HUES64 (cell line): ENCODE measurements at regions not wholly inside any gene's neighbourhood (a gene's known extent, or its start where the extent isn't known, plus 50 kb on each side); places are given as distances from the start of the nearest gene placed in this dataset.

Experiments
- H3K27ac ChIP-seq: 2 replicates; pipeline ENCODE4 v1.7.0; 2013; ENCODE audit warnings: low read depth, low read length, inconsistent platforms
- H3K27me3 ChIP-seq: 2 replicates; pipeline ENCODE4 v1.6.1; 2013; ENCODE audit warnings: mild to moderate bottlenecking, low read length; ENCODE audit not compliant: insufficient read depth
- H3K36me3 ChIP-seq: 2 replicates; pipeline ENCODE4 v1.6.1; 2013; ENCODE audit warnings: mild to moderate bottlenecking, low read length; ENCODE audit not compliant: insufficient read depth
- H3K4me1 ChIP-seq: 2 replicates; pipeline ENCODE4 v1.6.1; 2013; ENCODE audit warnings: mild to moderate bottlenecking, low read length, moderate library complexity; ENCODE audit not compliant: insufficient read depth
- H3K4me3 ChIP-seq: 2 replicates; pipeline ENCODE4 v1.5.1; 2013; ENCODE audit warnings: mild to moderate bottlenecking, low read length, moderate library complexity
- H3K9ac ChIP-seq: 2 replicates; pipeline ENCODE4 v1.6.1; 2013; ENCODE audit warnings: mild to moderate bottlenecking, low read depth, low read length
- H3K9me3 ChIP-seq: 2 replicates; pipeline ENCODE4 v1.6.1; 2013; ENCODE audit warnings: low read depth, low read length; ENCODE audit not compliant: insufficient read depth
- WGBS: fragments of 150-250, 120-280 bp; methylation state at CpG from one replicate; pipeline ENCODE4 v1.1.7; 2013; ENCODE audit warnings: missing lambda C conversion rate; 5-methylcytosine and 5-hydroxymethylcytosine counted together

DNA sequence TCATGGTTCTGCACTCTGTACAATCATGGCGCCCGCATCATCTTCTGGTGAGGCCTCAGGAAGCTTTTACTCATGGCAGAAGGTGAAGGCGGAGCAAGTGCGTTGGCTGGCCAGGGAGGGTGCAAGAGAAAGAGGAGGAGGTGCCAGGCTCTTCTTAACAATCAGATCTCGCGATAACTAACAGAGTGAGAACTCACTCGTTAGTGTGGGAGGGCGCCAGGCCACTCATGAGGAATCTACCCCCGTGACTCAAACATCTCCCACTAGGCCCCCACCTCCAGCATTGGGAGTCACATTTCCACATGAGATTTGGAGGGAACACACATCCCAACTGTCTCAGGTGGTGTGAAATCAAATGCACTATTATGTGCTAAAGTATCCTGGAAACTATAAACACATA, 220.2 kb upstream of the CSF3R start:
- Histone ChIP-seq H3K9me3 (no peaks in the 10 kb centered on the region), H3K36me3 (no peaks in the 10 kb centered on the region), H3K4me1 (peaks cover 5% of the 10 kb centered on the region; the same call in 1 of the 2 replicates), H3K27me3 (no peaks in the 10 kb centered on the region), H3K27ac (no peak overlapping the region), H3K9ac (no peak overlapping the region), H3K4me3 (no peak overlapping the region)
- WGBS: 93% methylated on average over 9 of the region's 9 CpGs

DNA sequence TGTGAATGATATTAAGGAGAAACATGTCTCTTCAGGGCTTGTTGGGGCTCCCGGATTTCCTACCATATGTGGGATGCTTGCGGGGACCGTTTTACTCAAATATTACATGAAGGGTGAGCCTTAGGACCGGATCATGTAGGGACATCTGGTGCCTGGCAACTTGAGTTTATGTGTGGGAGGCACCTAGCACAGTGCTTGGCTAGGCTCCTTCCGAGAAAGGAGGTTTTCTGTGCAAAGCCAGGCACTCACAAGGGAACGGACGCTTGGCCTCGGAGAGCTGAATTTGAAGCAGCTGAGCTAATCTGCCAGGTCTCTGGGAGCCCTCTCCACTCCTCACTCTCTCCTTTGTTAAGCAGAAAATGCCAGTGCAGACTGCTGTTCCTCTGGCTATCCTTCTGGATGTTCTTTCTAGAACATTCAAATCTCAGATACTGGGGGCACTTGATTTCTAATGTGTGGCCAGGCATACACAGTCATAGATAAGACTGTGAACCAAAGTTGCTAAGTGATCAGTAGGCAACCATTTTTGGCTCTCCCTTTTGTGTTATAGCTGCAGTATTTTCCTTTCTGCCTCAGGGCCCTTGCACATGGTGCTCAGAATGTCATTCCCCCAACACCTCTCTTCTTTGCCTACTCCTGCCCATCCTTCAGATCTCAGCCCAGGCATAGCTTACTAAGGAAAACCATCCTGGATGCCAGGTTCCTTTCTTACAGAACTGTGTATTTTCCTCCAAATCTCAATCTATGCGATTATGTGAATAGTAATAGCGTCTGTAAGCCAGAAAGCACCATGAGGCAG, 216.6 kb upstream of the CSF3R start:
- H3K27ac ChIP-seq: no peak overlapping the region
- no peaks in the 10 kb centered on the region for H3K27me3 ChIP-seq
- peaks cover 5% of the 10 kb centered on the region; the same call in 1 of the 2 replicates for H3K4me1 ChIP-seq
- H3K36me3 ChIP-seq: no peaks in the 10 kb centered on the region
- H3K9me3 ChIP-seq: no peaks in the 10 kb centered on the region
- WGBS: 92% methylated on average over 10 of the region's 10 CpGs
- no peak overlapping the region for H3K9ac ChIP-seq
- no peak overlapping the region for H3K4me3 ChIP-seq

DNA sequence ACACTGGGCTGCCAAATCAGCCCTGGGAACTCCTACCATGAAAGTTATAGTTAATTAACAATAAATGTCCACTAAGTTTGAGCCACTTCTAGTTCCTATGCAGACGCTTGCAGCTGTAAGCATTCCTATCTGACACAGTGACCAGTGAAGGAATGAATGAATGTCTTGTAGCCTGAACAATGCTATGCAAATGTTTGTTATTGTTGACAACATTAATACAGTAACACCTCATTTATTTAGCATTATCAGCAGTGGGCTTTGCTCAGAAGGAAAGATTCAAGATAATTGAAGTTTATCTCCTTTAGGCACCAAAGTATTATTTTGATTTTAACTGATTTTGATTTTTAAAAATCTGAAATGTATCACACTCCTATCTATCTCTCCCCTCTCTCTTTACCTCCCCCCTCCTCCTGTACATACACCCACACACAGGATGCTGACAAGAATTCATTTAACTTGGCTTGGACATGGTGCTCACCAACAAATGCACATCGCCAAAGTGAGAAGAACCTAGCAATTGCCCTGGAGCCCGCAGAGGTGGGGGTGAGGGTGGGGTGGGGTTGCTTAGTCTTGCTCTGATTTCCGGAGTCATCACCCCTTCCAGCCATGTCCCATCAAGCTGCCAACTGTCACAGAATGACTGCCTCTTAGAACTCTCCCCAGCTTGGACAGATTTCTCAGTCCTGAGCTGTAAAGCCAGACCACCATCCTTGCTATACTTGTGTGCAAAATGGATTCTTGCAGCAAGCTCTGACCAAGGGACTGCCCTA, 215.3 kb upstream of the CSF3R start:
- WGBS: 94% methylated on average over 4 of the region's 4 CpGs
- H3K27ac ChIP-seq: no peak overlapping the region
- no peak overlapping the region for H3K4me3 ChIP-seq
- no peaks in the 10 kb centered on the region for H3K36me3 ChIP-seq
- H3K9ac ChIP-seq: no peak overlapping the region
- H3K4me1 ChIP-seq: 0 out of 2 replicates have a peak, but pooled peaks cover 3% of the 10 kb centered on the region
- H3K9me3 ChIP-seq: no peaks in the 10 kb centered on the region
- no peaks in the 10 kb centered on the region for H3K27me3 ChIP-seq

DNA sequence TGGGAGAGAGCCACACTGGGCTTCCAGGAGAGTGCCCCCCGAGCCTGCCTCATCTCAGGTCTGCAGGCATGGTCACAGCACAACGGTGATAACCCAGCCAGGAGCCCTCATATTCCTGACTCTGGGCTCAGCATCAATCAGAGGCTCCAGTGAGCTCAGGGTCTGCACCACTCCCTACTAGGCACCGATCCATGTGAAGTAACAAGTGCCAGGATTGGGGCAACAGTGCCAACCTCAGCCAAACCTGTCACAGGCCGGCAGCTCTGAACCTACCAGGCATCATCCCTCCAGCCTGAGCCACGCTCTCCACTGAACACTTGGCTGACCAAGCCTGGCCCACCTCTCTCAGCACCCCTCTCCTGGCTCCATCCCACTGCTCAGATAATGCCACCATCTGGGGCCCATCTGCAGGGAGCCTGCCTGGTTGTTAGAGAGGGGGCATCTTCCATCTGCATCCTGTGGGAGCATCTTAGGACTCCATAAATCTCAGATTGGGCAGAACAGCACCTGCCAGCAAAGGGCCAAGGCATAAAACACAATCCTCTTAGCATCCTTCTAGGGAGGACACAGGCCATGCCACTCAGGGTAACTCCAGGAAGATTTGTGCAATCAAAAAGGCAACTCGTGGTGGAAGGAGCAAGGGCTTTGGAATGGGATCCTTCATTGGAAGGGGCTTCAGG, 213.7 kb upstream of the CSF3R start:
- no peaks in the 10 kb centered on the region for H3K9me3 ChIP-seq
- H3K27ac ChIP-seq: no peak overlapping the region
- 84% methylated on average over 6 of the region's 6 CpGs for WGBS
- H3K27me3 ChIP-seq: no peaks in the 10 kb centered on the region
- H3K4me1 ChIP-seq: 0 out of 2 replicates have a peak, but pooled peaks cover 3% of the 10 kb centered on the region
- no peaks in the 10 kb centered on the region for H3K36me3 ChIP-seq
- H3K4me3 ChIP-seq: no peak overlapping the region
- H3K9ac ChIP-seq: no peak overlapping the region

DNA sequence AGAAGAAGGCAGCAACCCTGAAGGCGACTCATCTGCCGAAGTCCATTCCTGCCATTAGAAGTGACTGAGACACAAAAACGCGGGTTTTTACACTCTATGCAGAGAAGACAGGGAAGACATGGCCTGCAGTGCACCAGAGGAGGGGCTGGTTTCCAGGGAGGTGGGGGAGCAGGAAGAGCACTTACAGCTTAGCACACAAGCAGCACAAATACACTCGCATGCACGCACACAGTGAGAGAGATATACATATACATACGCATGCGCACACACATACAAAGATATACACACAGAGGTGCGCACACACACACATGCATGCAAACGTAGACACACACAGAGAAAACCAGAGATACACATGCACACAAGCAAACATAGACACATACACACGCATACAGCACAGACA, 210.9 kb upstream of the CSF3R start:
- 91% methylated on average over 11 of the region's 11 CpGs for WGBS
- Histone ChIP-seq H3K9ac (no peak overlapping the region), H3K27me3 (no peaks in the 10 kb centered on the region), H3K4me1 (no peaks in the 10 kb centered on the region), H3K36me3 (no peaks in the 10 kb centered on the region), H3K9me3 (no peaks in the 10 kb centered on the region), H3K4me3 (no peak overlapping the region), H3K27ac (no peak overlapping the region)

DNA sequence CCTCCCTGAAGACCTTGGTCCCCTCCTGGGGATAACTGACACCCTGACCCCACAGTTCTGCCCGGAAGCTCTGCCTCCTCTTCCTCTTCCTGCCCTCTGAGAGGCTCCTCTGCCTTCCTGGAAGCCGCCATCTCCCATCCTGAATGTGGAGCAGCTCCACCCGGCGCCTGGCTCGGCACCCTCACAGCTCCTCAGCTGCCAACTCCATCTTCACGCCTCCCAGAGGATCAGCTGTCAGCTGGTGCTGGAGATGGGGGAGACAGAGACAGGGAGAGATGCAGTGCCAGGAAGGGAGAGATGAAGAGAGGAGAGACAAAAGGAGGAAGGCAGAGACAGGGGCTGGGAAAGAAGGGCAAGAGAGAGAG, 210.4 kb upstream of the CSF3R start:
- Histone ChIP-seq H3K4me3 (no peak overlapping the region), H3K36me3 (no peaks in the 10 kb centered on the region), H3K4me1 (no peaks in the 10 kb centered on the region), H3K9me3 (no peaks in the 10 kb centered on the region), H3K27ac (no peak overlapping the region), H3K27me3 (no peaks in the 10 kb centered on the region), H3K9ac (no peak overlapping the region)
- 91% methylated on average over 6 of the region's 6 CpGs for WGBS

DNA sequence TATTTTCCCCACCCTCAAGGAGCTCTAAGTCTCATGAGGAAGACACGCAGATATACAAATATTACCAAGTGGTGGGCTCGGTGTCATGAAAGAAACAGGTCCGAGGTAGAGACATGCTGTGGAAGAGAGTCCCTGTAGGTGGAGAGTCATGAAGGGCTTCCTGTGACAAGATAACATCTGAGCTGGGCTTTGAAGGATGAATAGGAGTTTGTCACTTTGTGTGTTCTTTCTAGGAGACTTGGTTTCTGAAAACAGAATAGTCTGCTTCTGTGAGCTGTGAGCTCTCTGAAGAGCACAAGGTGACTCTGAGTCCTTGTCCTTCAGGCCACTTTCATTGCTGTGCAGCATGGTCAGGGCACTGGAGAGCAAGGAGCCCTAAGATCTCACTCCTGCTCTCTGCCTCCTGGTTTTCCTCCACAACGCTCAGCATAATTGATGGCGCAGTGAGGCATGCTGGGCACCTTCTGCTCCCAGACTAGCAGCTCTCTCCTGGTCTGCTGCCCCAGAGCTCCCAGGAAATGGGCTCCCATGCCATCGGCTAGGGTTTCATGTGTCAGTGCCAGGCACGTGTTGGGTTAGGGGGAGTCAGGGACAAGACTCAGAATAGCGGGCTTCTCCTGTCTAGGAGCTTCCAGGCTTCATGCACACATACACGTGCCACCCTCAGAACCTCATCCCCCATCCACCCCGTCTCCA, 209.9 kb upstream of the CSF3R start:
- WGBS: 84% methylated on average over 10 of the region's 10 CpGs
- H3K27me3 ChIP-seq: no peaks in the 10 kb centered on the region

DNA sequence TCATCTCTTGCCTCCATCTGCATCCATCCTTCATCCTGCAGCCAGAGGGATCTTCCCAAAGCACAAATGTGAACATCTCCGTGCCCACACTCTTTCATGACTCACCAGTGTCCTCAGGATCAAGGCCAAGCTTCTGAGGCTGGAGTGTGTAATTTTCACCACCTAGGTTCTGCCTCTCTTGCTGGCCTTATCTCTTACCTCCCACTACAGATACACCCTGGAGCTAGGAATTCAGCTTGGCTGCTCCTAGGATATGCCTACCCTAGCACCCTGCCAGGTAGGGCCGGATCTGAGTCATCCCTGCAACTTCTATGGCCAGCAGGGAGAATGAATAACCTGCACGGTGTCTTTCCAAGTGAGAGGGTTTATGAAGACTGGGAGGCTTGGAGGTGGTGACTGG, 208.7 kb upstream of the CSF3R start:
- 71% methylated on average over 3 of the region's 3 CpGs for WGBS
- Histone ChIP-seq H3K4me3 (no peak overlapping the region), H3K9me3 (no peaks in the 10 kb centered on the region), H3K27ac (no peak overlapping the region), H3K9ac (no peak overlapping the region), H3K4me1 (no peaks in the 10 kb centered on the region), H3K36me3 (no peaks in the 10 kb centered on the region), H3K27me3 (no peaks in the 10 kb centered on the region)

More for the DNA sequence above, 209.9 kb upstream of the CSF3R start:
- Histone ChIP-seq H3K27ac (no peak overlapping the region), H3K4me3 (no peak overlapping the region), H3K4me1 (no peaks in the 10 kb centered on the region), H3K36me3 (no peaks in the 10 kb centered on the region), H3K9me3 (no peaks in the 10 kb centered on the region), H3K9ac (no peak overlapping the region)

DNA sequence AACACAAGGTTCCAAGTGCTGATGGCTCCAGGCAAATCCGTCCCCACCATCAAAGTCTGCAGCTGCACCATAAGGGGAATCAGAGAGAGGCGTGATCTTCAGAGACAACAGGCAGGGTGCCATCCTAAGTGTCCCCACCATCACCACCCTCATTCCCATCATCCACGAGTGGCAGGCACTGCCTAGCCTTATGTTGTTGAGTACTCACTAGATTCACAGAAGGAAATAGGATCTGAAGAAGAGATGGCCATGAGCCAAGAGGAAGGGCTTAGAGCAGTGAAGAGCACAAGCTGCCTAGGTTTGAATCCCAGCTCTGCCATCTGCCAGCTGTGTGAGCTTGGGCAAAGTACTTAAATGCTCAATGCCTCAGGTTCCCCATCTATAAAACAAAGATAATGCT, 207.3 kb upstream of the CSF3R start:
- H3K9me3 ChIP-seq: no peaks in the 10 kb centered on the region
- H3K27me3 ChIP-seq: no peaks in the 10 kb centered on the region
- H3K4me1 ChIP-seq: no peaks in the 10 kb centered on the region
- H3K27ac ChIP-seq: no peak overlapping the region
- no peaks in the 10 kb centered on the region for H3K36me3 ChIP-seq
- no peak overlapping the region for H3K4me3 ChIP-seq
- 92% methylated on average over 3 of the region's 3 CpGs for WGBS
- no peak overlapping the region for H3K9ac ChIP-seq

DNA sequence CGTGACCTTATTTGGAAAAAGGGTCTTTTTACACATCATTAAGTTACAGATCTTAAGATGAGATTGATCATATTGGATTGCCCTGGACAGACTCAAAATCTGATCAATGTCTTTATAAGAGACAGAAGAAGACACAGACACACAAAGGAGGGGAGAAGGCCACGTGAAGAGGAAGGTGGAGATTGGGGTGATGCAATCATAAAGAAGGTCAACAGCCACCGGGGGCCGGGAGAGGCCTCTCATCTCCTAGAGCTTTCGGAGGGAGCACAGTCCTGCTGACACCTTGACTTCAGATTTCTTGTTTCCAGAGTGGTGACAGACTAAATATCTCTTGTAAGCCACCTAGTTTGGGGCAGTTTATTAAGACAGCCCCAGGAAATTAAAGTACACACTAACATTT, 204.6 kb upstream of the CSF3R start:
- Histone ChIP-seq H3K27ac (no peak overlapping the region), H3K9ac (no peak overlapping the region), H3K4me1 (no peaks in the 10 kb centered on the region), H3K4me3 (no peak overlapping the region), H3K27me3 (no peaks in the 10 kb centered on the region), H3K36me3 (no peaks in the 10 kb centered on the region), H3K9me3 (no peaks in the 10 kb centered on the region)
- 89% methylated on average over 5 of the region's 5 CpGs for WGBS
